NT2/D1 (cell line): ENCODE measurements at regions not wholly inside any gene's neighbourhood (a gene's known extent, or its start where the extent isn't known, plus 50 kb on each side); places are given as distances from the start of the nearest gene placed in this dataset.

Source experiments
- DNase-seq: peaks from one replicate; pipeline ENCODE4 v3.0.0-alpha.2; 2011; ENCODE audit warnings: low read depth, low spot score
- H3K27me3 ChIP-seq: 2 replicates; pipeline ENCODE4 v1.6.0; 2011; ENCODE audit warnings: mild to moderate bottlenecking; ENCODE audit not compliant: insufficient read length, insufficient read depth
- H3K36me3 ChIP-seq: 2 replicates; pipeline ENCODE4 v1.6.1; 2011; ENCODE audit warnings: mild to moderate bottlenecking, low read length, mixed read lengths; ENCODE audit not compliant: insufficient read depth, insufficient read length
- H3K4me1 ChIP-seq: 2 replicates; pipeline ENCODE4 v1.5.1; 2011; ENCODE audit not compliant: insufficient read depth, insufficient read length
- H3K4me3 ChIP-seq: 2 replicates; pipeline ENCODE4 v1.5.1; 2011; ENCODE audit warnings: low read depth; ENCODE audit not compliant: insufficient read length
- H3K9ac ChIP-seq: 2 replicates; pipeline ENCODE4 v1.6.0; 2011; ENCODE audit warnings: low read depth; ENCODE audit not compliant: insufficient read length
- H3K9me3 ChIP-seq: 2 replicates; pipeline ENCODE4 v1.5.1; 2011; ENCODE audit warnings: mild to moderate bottlenecking, low read length; ENCODE audit not compliant: insufficient read depth
- SUZ12 ChIP-seq: IDR thresholded peaks from 2 replicates; pipeline ENCODE4 v1.6.1; 2011; ENCODE audit not compliant: insufficient read length, insufficient read depth; ENCODE audit errors: extremely low read depth
- YY1 ChIP-seq: IDR thresholded peaks from 2 replicates; pipeline ENCODE4 v1.6.1; 2011; ENCODE audit not compliant: insufficient read length, insufficient read depth
- ZNF274 ChIP-seq: IDR thresholded peaks from 2 replicates; pipeline ENCODE4 v1.6.1; 2011; ENCODE audit warnings: mild to moderate bottlenecking, low read depth, low read length

DNA sequence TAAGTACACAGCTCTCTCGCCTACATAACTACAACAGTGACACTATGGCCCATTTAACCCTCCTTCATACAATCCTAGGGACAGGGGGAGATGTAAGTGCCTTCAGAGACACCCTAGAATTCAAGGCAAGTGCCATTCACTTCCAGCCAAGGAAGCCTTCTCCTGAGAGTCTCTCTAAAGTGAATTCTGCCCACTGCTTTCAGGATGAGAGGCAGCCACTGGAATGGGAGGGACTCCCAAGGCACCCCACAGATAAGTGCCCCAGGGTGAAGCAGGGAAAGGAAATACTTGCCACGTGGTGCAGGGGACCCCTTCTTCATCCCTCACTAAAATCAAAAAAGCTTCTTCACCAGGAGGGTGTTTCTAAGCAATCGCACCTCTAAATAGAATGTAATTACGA is 283.7 kb downstream of the ZNF608 start:
- Histone ChIP-seq H3K27me3 (no peaks in the 10 kb centered on the region), H3K9me3 (peaks cover 54% of the 10 kb centered on the region), H3K36me3 (no peaks in the 10 kb centered on the region), H3K4me3 (no peak overlapping the region), H3K4me1 (no peaks in the 10 kb centered on the region), H3K9ac (no peak overlapping the region)
- no peak for DNase-seq
- TF ChIP-seq SUZ12 (no peak), YY1 (no peak), ZNF274 (no peak)

DNA sequence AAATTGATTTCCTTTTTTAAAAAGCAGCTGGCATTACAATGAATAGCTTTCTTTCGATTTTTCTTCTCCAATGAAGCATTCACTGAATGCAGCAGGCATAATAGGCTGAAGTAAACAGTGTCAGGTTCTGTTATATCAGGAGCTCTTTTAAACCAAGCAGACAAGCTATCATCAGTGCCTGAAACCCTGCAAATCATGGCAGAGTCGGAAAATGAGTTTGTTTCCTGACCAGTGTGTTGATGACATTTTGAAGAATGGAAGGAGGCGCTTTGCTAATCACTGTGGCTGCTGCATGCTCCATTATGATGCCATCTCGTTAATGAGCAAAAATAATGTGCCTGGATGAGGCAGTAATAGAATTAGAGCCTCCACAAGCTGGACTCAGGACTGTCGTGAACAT is 284.5 kb downstream of the ZNF608 start:
- H3K4me3 ChIP-seq = no peak overlapping the region
- H3K36me3 ChIP-seq = no peaks in the 10 kb centered on the region
- H3K27me3 ChIP-seq = no peaks in the 10 kb centered on the region
- no peak for DNase-seq
- H3K9ac ChIP-seq = no peak overlapping the region
- TF ChIP-seq ZNF274 (no peak), YY1 (no peak), SUZ12 (no peak)
- H3K9me3 ChIP-seq = peaks cover 54% of the 10 kb centered on the region
- no peaks in the 10 kb centered on the region for H3K4me1 ChIP-seq

DNA sequence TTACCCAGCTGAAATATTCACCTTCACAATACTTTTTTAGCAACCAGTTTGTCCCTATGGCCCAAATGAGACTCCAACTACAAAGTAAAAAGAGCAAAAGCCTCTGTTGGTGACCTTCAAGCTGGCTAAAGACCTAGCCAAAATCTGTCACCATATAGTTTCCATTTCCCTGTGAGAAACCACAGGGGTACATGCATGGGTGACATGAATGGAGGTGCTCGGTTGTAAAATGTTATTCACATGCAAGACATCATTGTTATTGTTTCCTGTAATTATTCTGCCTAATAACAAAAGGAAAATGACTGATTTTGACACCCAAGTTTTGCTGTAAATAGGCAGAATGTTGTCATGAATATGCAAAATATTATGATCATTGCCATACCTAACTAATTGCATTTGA is 285.3 kb downstream of the ZNF608 start:
- Histone ChIP-seq H3K9me3 (peaks cover 54% of the 10 kb centered on the region), H3K36me3 (no peaks in the 10 kb centered on the region), H3K4me3 (no peak overlapping the region), H3K4me1 (no peaks in the 10 kb centered on the region), H3K9ac (no peak overlapping the region), H3K27me3 (no peaks in the 10 kb centered on the region)
- no peak for DNase-seq
- TF ChIP-seq SUZ12 (no peak), YY1 (no peak)

- Histone ChIP-seq H3K4me1 (no peaks in the 10 kb centered on the region), H3K9me3 (peaks cover 49% of the 10 kb centered on the region), H3K36me3 (no peaks in the 10 kb centered on the region), H3K4me3 (no peak overlapping the region), H3K9ac (no peak overlapping the region), H3K27me3 (no peaks in the 10 kb centered on the region)
- no peak for DNase-seq
- TF ChIP-seq ZNF274 = no peak
- TF ChIP-seq SUZ12 = no peak
- TF ChIP-seq YY1 = no peak
Observed at GRCh38 chr5:124460642-124461041, 285.8 kb downstream of the ZNF608 start.

GRCh38 chr5:124459984-124460383 is 286.5 kb downstream of the ZNF608 start:
- no peaks in the 10 kb centered on the region for H3K27me3 ChIP-seq
- no peaks in the 10 kb centered on the region for H3K4me1 ChIP-seq
- no peaks in the 10 kb centered on the region for H3K36me3 ChIP-seq
- no peak overlapping the region for H3K4me3 ChIP-seq
- no peak overlapping the region for H3K9ac ChIP-seq
- DNase-seq = no peak
- TF ChIP-seq SUZ12 (no peak), ZNF274 (peak; percentile 57; the same call in 1 of the 2 replicates)
- H3K9me3 ChIP-seq = peaks cover 43% of the 10 kb centered on the region

DNA sequence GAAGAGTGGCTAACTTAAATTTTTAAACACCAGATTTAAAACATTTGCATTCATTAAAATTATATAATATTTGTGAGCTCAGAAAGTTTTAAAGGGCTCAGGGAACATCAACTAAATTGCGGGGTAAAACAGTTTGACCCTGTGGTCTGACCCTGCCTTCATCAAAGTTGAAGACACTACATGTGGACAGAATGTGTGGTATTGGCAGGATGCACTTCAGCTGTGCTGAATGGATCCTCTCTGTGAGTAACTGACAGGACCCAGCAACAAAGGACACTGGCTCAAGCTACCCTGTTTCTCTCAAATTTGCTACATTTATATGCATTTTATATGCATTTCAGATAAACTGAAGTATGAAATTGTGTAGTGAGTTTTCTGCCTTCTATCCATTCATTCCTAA is 288.5 kb downstream of the ZNF608 start:
- Histone ChIP-seq H3K27me3 (no peaks in the 10 kb centered on the region), H3K36me3 (no peaks in the 10 kb centered on the region)
- TF ChIP-seq YY1 = no peak
- TF ChIP-seq ZNF274 = no peak
- no peak for TF ChIP-seq SUZ12

GRCh38 chr5:124457101-124457500 is 289.3 kb downstream of the ZNF608 start:
- H3K36me3 ChIP-seq = no peaks in the 10 kb centered on the region
- no peak for DNase-seq
- TF ChIP-seq SUZ12 (no peak), YY1 (no peak), ZNF274 (no peak)
- H3K9me3 ChIP-seq = peaks cover 34% of the 10 kb centered on the region
- no peaks in the 10 kb centered on the region for H3K27me3 ChIP-seq
- H3K4me1 ChIP-seq = no peaks in the 10 kb centered on the region
- H3K9ac ChIP-seq = no peak overlapping the region
- no peak overlapping the region for H3K4me3 ChIP-seq

More for the DNA sequence above, 288.5 kb downstream of the ZNF608 start:
- Histone ChIP-seq H3K4me1 (no peaks in the 10 kb centered on the region), H3K9ac (no peak overlapping the region), H3K4me3 (no peak overlapping the region), H3K9me3 (peaks cover 35% of the 10 kb centered on the region)
- no peak for DNase-seq

- TF ChIP-seq YY1 (no peak), ZNF274 (no peak), SUZ12 (no peak)
- Histone ChIP-seq H3K36me3 (no peaks in the 10 kb centered on the region), H3K9ac (no peak overlapping the region), H3K27me3 (no peaks in the 10 kb centered on the region), H3K9me3 (peaks cover 25% of the 10 kb centered on the region), H3K4me1 (no peaks in the 10 kb centered on the region), H3K4me3 (no peak overlapping the region)
- DNase-seq = no peak
Observed at GRCh38 chr5:124456249-124456648, 290.2 kb downstream of the ZNF608 start.
